ENCODE measurements at regions not wholly inside any gene's neighbourhood (a gene's known extent, or its start where the extent isn't known, plus 50 kb on each side); places are given as distances from the start of the nearest gene placed in this dataset.

DNA sequence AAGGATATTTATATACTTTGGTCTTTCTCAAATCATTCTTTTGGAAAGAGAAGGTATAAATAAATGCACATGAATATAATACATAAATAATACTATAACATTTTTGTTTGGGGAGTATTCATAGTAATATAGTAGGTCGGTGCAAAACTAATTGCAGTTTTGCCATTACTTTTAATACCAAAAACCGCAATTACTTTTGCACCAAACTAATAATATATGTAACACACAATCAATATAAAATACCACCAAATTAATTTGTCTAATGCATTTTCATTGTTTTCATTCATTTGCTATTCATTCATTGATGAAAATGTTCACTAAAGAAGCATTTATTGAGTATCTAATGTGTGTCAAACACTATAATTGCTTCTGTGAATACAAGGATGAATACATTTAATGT lies 219.0 kb downstream of the RWDD3 start:
- WGBS (ENCODE audit: insufficient coverage): no CpG with 5 or more reads among the region's 2 CpGs
- peaks cover 5 to 29% (median 16%) of the 10 kb centered on the region in 7 donors for H3K9me3 Mint-ChIP-seq
- peaks cover 23 to 27% of the 10 kb centered on the region in 2 donors for H3K9me3 ChIP-seq (replicated peaks in 1 of 2; ENCODE audit: control insufficient read depth in 1 of 2, insufficient read depth in 1 of 2, low read length in 2 of 2)
- H3K36me3 ChIP-seq (replicated peaks in 1 of 2; ENCODE audit: control insufficient read depth in 1 of 2, insufficient read depth in 2 of 2, low read length in 2 of 2): no peaks in the 10 kb centered on the region
- no peaks in the 10 kb centered on the region for H3K4me1 ChIP-seq (ENCODE audit: control insufficient read depth in 1 of 2, insufficient read depth in 2 of 2, low read length in 2 of 2)
- no peaks in the 10 kb centered on the region for H3K27me3 Mint-ChIP-seq (ENCODE audit: low read depth in 3 of 3)
- no peaks in the 10 kb centered on the region for H3K27me3 ChIP-seq (ENCODE audit: control insufficient read depth in 2 of 2, insufficient read depth in 2 of 2, low read length in 2 of 2)
- no peak overlapping the region for H3K4me2 ChIP-seq (replicated peaks; ENCODE audit: extremely low read depth, low read length, poor library complexity, severe bottlenecking)
- intact Hi-C loops (cut with micrococcal nuclease): no loop called here
- H3K4me3 ChIP-seq (replicated peaks in 1 of 3; ENCODE audit: low read depth in 2 of 3, low read length in 3 of 3): no peak overlapping the region
- TF ChIP-seq, protein P1, sequence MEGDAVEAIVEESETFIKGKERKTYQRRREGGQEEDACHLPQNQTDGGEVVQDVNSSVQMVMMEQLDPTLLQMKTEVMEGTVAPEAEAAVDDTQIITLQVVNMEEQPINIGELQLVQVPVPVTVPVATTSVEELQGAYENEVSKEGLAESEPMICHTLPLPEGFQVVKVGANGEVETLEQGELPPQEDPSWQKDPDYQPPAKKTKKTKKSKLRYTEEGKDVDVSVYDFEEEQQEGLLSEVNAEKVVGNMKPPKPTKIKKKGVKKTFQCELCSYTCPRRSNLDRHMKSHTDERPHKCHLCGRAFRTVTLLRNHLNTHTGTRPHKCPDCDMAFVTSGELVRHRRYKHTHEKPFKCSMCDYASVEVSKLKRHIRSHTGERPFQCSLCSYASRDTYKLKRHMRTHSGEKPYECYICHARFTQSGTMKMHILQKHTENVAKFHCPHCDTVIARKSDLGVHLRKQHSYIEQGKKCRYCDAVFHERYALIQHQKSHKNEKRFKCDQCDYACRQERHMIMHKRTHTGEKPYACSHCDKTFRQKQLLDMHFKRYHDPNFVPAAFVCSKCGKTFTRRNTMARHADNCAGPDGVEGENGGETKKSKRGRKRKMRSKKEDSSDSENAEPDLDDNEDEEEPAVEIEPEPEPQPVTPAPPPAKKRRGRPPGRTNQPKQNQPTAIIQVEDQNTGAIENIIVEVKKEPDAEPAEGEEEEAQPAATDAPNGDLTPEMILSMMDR (IDR thresholded peaks at IDR 0.05): no peak
- H3K36me3 Mint-ChIP-seq: no peaks in the 10 kb centered on the region
- H3K27ac ChIP-seq (ENCODE audit: low read depth in 1 of 2, low read length in 2 of 2): no peak overlapping the region
- H2AFZ ChIP-seq (ENCODE audit: insufficient read depth, low read depth, low read length, poor library complexity, severe bottlenecking): no peak overlapping the region
- H3K4me3 Mint-ChIP-seq: no peak overlapping the region
- H3K4me1 Mint-ChIP-seq: no peaks in the 10 kb centered on the region
- H3K27ac Mint-ChIP-seq: no peak overlapping the region
- no peak overlapping the region for H3K9ac ChIP-seq (ENCODE audit: insufficient read depth, low read length, poor library complexity, severe bottlenecking)
- H3K79me2 ChIP-seq (ENCODE audit: insufficient read depth, low read length): no peaks in the 10 kb centered on the region
- no peak for DNase-seq
- no peaks in the 10 kb centered on the region for H4K20me1 ChIP-seq (ENCODE audit: insufficient read depth, low read length)

DNA sequence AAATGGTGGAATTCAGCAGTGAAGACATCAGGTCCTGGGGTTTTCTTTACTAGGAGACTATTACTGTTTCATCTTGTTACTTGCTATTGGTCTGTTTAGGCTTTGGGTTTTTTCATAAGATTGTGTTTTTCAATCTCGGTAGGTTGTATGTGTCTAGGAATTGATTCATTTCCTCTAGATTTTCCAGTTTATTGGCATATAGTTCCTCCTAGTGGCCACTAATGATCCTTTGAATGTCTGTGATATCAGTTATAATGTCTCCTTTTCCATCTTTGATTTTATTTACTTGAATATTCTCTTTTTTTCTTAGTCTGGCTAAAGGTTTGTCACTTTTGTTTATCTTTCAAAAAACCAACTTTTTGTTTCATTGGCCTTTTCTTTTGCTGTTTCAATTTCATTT lies 233.0 kb downstream of the RWDD3 start:
- Histone ChIP-seq H3K79me2 (ENCODE audit: insufficient read depth, low read length) (no peaks in the 10 kb centered on the region), H3K27me3 (ENCODE audit: control insufficient read depth in 2 of 2, insufficient read depth in 2 of 2, low read length in 2 of 2) (no peaks in the 10 kb centered on the region), H4K20me1 (ENCODE audit: insufficient read depth, low read length) (no peaks in the 10 kb centered on the region), H3K4me1 (ENCODE audit: control insufficient read depth in 1 of 2, insufficient read depth in 2 of 2, low read length in 2 of 2) (no peaks in the 10 kb centered on the region), H3K36me3 (replicated peaks in 1 of 2; ENCODE audit: control insufficient read depth in 1 of 2, insufficient read depth in 2 of 2, low read length in 2 of 2) (no peaks in the 10 kb centered on the region), H3K27ac (ENCODE audit: low read depth in 1 of 2, low read length in 2 of 2) (no peak overlapping the region), H2AFZ (ENCODE audit: insufficient read depth, low read depth, low read length, poor library complexity, severe bottlenecking) (no peak overlapping the region), H3K9ac (ENCODE audit: insufficient read depth, low read length, poor library complexity, severe bottlenecking) (no peak overlapping the region), H3K4me3 (replicated peaks in 1 of 3; ENCODE audit: low read depth in 2 of 3, low read length in 3 of 3) (no peak overlapping the region), H3K9me3 (replicated peaks in 1 of 2; ENCODE audit: control insufficient read depth in 1 of 2, insufficient read depth in 1 of 2, low read length in 2 of 2) (peaks cover 15 to 23% of the 10 kb centered on the region in 2 donors), H3K4me2 (replicated peaks; ENCODE audit: extremely low read depth, low read length, poor library complexity, severe bottlenecking) (no peak overlapping the region)
- Mint-ChIP-seq H3K9me3 (peaks cover 0 to 15% (median 5%) of the 10 kb centered on the region in 7 donors), H3K27me3 (ENCODE audit: low read depth in 3 of 3) (no peaks in the 10 kb centered on the region), H3K4me3 (no peak overlapping the region), H3K27ac (no peak overlapping the region), H3K4me1 (no peaks in the 10 kb centered on the region), H3K36me3 (no peaks in the 10 kb centered on the region)
- no CpG with 5 or more reads among the region's 1 CpG for WGBS (ENCODE audit: insufficient coverage)
- DNase-seq: no peak
- TF ChIP-seq, protein P1 (IDR thresholded peaks at IDR 0.05): no peak
- intact Hi-C loops (cut with micrococcal nuclease): no loop called here

Measured in CD14-positive monocyte (primary cell).